GM19238 (cell line): ENCODE measurements at regions not wholly inside any gene's neighbourhood (a gene's known extent, or its start where the extent isn't known, plus 50 kb on each side); places are given as distances from the start of the nearest gene placed in this dataset.

Source experiments
- DNase-seq: peaks from one replicate; pipeline ENCODE4 v3.0.0; 2011; ENCODE audit warnings: low spot score; ENCODE audit not compliant: insufficient read length

DNA sequence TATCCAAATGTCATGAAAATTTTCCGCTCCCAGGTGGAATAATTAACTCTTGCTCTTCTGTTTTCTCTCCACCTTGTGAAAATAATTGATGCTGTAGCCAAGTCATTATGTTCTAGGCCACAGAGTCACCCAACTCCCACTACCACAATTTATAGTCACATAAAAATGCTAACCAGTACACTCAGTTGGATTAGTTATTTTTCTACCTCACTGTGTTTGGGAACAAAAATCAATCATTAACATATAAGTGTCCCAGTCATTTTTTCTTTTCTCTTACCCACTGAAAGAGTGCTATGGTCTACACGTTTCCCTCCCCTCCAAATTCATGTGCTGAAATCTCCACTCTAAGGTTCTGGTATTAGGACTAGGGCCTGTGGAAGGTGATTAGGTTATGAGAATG, 255.6 kb upstream of the LMCD1 start:
- no peak for DNase-seq

DNA sequence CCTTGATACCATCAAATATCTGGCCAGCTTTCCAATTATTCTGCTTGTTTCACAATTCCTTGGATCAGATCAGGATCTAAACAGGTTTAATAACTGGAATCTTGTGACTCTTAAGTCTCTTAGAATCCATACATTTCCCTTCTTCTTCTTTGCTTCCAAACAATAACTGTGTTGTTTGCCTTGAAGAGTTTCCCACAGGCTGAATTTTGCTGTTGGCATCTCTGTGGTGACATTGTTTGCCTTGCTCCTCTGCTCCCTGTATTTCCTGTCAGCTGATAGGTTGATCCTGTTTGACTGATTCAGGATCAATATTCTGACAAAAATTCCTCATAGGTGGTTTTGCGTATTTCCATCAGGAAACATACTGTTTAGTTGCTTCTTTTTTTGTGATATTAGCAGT, 248.4 kb upstream of the LMCD1 start:
- DNase-seq = no peak

DNA sequence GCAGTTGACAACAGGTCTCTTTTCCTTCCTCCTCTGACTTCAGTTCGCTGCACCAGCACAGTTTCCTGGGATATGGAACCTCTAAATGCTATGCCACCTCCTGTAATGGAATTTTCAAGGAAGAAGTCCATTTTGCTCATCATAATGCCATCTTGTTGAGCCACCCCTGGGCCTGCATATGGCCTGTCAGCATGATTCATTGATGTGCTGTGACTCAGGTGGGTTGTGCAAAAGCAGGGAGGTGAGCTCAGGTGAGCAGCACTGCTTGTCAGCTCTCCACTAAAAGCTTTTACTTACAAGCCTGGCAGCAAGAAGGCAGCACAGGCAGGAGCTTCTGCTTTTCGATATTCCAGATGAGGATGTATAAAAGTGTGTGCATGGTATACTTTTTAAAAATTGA, 247.1 kb upstream of the LMCD1 start:
- DNase-seq = no peak

- DNase-seq = no peak
Measured at GRCh38 chr3:8255725-8256124, 245.9 kb upstream of the LMCD1 start.

DNA sequence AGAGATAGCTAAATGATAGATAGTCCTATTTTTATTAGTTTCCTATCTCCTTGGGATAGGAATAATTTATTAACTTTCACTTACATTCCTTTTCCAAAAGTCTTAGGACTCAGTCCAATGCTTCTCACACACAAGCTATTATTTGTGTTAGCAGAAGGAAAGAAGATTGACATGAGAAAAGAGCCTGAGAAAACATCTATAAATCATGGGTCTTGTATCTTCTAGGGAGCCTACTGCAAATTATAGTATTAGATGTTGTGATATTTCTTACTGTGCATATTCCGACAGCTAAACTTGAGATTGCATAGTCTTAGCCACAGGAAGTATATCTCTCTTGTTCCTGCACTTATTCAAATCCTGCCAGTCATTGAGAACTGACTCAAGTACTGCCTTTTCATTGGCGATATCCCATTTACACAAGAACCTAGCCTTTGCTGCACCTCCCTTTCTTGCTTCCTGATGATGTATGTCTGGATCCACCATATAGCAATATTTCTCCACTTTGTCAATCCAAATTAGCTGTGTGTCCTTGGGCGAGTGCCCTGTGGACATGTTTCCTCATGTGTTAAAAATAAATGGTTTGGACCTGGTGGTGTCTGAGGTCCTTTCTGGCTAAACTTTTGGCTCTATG, 245.1 kb upstream of the LMCD1 start:
- DNase-seq = no peak

DNA sequence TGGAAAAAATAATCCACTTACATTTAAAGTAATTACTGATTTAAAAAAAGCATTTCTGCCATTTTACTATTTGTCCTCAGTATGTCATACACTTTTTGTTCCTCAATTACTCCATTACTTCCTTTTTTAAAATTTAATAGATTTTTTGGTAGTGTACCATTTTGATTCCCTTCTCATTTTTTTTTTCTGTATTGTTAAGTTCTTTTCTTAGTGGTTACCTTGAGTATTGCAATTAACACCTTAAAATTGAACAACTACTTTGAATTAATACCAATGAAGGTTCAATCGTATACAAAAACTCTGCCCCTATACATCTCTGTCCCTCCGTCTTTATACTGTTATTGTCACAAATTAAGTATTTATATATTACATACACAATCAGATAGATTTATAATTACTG, 240.6 kb upstream of the LMCD1 start:
- no peak for DNase-seq

DNA sequence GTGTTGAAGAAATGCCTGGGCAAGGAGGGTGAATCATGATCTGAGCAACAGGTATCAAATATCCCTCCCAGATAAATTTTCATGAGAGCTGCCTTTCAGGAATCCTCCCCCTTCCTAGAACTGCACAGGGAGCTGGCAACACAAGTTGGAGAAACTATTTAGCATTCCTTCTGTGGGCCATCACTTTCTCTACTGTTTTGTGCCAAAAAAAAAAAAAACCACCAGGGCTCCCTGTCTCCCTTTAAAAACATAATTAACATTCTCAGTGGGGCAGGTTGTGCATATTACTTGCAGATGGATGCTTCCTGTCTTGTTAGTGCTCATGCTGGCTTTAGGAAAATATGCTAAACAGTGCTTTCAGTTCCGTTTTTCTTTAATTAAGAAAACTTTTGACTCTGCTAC, 234.9 kb upstream of the LMCD1 start:
- DNase-seq = no peak

GRCh38 chr3:8273479-8273878, 228.1 kb upstream of the LMCD1 start:
- no peak for DNase-seq

DNA sequence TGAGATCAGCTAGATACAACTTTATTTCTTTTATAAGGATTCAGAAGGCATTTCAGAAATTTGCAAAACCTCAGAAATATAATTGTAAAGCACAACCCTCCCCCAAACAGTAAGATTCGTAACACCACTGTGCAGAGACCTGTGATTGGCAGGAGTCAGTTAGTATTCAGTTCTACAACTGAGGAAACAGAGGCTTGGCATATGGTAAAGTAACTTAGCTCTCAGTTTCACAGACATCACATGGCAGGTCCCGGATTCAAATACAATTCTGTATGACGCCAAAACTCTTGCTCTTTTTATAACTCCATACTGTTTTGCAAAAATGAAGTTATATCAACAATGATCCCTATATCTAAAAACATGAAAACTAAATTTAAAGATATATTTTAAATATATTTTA, 225.6 kb upstream of the LMCD1 start:
- no peak for DNase-seq

- no peak for DNase-seq
Measured at GRCh38 chr3:8276506-8276905, 225.1 kb upstream of the LMCD1 start.

DNA sequence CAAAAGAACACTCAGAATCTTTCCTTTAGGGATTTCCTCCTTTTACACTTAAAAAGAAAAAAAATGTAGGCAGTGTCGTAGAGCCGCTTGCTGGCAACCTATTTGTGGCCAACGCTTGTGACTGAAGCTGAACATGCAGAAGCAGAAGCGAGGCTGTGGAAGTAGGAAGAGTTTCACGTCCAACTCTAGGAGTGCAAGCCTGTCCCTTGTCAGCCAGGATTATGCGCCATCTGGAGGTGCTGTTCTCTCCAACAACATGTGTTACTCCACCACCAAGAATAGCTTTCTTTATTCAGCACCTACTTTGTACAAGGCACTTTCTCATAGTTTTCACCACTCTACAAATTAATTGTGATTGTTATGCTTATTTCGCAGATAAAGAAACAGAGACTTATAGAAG, 223.2 kb upstream of the LMCD1 start:
- DNase-seq = no peak

- no peak for DNase-seq
Measured at GRCh38 chr3:8279476-8279875, 222.1 kb upstream of the LMCD1 start.

DNA sequence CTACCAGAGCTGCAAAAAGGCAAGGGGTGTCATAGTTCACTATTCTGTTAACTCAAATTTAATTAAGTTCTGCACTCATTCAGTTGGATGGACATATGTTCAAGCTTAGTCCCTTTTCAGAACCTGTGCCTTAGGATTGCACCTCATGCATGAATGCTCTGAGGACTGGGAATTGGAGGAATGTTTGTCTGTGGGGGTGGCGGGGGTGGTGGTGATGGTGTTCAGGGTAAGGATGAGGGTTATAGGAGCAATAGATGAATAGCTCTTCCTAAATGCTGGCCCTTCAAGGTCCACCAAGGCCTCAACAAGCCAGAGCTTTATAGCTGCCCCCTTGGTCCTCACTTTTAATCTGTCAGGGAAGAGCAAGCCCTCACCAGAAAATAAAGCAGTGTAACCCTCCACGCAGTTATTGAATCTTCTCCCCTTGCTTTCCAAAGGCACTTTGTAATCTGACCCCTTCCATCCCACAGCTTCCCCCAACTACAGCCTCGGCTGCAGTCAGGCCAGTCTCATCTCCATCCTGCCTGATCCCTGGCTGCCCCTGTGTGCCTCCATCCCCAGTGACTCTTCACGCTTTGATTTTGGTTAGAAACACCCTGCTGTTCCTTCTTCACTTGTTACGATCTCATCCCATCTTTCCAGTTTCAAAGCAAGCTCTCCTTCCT, 221.6 kb upstream of the LMCD1 start:
- no peak for DNase-seq

- no peak for DNase-seq
Measured at GRCh38 chr3:8282541-8283165, 219.0 kb upstream of the LMCD1 start.

- DNase-seq = no peak
Measured at GRCh38 chr3:8283193-8283592, 218.4 kb upstream of the LMCD1 start.

GRCh38 chr3:8286086-8286485, 215.5 kb upstream of the LMCD1 start:
- DNase-seq = no peak

DNA sequence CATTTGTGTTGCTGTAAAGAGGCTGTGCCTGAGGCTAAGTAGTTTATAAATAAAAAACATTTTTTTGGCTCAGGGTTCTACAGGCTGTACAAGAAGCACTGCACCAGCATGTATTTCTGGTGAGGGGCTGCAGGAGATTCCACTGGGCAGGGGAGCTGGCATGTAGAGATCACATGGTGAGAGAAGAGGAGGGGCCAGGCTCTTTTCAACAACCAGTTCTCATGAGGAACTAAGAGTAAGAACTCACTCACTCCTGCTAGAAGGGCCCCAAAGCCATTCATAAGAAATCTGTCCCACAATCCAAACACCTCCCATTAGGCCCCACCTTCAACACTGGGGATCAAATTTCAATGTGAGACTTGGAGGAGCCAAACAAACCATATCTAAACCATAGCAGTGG, 214.9 kb upstream of the LMCD1 start:
- DNase-seq = no peak

DNA sequence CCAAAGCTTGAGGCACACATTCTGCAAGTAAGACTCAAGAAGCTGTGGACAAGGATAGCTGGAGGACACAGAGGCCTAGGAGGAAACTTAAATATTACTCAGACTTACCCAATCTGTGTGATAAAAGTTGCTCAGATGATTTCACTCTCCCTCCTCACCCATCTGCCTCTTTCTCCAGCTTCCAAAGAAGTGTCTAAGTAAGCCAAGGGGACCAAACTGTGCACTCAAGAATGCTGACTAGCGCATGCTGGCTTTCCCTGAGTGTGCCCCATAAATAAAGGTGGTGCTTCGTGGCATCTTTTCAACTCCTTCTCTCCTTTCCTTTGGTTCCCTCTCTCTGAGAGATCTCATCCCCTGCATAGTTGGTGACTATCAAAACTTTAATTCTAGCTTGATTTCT, 211.0 kb upstream of the LMCD1 start:
- no peak for DNase-seq

DNA sequence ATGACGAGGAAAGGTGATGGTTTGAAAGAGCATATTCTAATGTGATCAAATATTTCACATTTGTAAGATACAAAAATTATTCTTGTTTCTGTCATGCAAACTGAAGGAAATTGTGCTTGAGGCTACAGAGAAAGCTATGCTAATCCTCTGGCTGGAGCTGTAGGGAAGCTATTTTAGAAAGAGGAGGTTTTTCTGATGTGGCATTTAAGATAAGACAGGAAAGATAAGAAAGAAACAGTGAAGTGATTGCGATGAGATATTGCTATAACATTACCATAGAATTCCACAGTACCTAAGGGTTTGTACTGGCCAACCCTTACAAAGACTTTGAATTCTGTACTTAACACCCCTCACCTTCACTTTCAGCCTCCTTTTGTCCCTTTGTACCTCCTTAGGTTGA, 205.2 kb upstream of the LMCD1 start:
- no peak for DNase-seq

DNA sequence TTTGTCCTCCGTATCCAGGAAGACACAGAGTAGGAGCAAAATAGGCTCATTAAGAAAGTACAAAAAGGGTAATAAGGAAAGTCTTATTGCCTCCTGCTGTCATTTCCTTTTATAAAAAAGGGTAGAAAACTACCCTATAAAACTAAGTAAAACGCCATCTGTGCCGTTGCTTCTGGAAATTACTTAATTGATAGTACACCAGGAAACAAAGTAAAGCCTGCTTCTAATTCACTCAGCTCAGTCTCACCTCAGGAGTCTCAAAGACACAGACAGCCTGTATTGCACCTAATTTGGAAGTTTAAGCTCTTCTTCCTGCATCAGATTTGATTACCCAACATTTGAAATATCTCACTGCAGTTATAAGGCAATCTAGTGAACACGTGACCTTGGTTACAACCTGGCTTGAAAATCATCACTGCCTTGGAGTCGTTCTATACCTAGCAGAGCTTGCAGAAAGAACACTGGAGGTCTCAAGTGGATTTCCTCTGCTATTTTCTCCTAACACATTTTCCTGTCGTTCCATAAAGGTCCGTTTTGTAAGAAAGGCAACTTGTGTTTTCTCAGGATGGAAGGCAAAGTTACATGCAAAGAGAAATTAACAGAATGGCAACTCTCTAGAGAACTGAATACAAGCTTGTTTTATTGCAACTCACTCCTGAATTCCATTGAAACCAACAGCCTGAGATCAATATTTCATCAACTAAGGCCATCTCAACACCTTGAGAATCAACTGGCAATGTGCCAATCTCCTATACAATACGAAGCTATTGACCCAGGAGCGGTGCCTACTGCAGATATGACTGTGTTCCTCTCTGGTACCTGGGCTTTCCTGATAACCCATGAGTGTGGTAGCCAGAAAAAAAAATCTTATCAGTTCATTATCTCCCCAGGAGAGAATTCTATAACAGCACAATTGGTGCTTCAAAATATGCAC, 203.3 kb upstream of the LMCD1 start:
- DNase-seq = no peak

DNA sequence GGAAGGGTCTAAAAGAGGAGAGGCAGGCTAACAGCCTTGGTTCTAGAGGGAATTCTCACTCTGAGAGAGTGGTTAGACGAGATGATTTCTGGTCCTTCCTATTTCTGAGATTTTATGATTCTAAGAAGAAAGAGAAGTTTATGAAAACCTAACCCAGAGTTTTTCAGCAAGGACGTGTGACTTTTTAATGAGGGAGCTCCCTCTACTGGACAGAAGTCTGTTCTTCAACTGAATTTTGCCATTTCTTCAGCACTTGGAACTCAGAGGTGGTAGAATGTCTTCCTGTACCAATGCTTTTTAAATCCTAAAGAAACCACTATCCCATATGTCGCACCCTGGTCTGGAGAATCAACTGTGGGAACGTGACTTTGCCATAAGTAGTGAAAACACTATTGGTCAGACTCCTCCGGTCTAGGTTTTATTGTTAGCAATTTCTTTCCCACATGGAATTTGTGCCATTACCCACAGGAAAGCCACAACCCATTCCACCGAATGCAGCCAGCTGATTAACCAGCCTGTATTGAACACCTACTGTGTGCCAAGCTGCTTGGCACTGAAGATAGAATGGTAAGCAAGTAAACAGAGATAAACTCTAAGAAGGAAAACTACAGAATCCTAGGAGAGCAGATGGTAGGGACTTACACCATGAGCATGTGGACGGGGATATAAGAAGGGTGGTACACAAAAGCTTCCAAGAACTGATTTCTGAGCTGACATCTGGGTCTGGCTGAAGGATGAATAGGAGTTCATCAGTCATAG, 199.5 kb upstream of the LMCD1 start:
- DNase-seq = no peak
